HepG2 (cell line): ENCODE measurements at regions not wholly inside any gene's neighbourhood (a gene's known extent, or its start where the extent isn't known, plus 50 kb on each side); places are given as distances from the start of the nearest gene placed in this dataset.

Source experiments
- ATAC-seq: fragments of 200-7000 bp; cut with Tn5 transposase; 3 replicates; pipeline ENCODE4 v1.9.1; 2020; ENCODE audit warnings: mild to moderate bottlenecking, moderate library complexity
- BruUV-seq: library from RNA; stranded (reverse); fragments of 400-500 nt; replicated peaks from 2 replicates; lab custom pipeline; 2021; lab: Mats Ljungman, UMichigan
- CTCF ChIA-PET: fragments of 300-600 bp; formaldehyde crosslinking; extraction: SDS; loops from one replicate; lab custom pipeline; 2021; ENCODE audit warnings: low total read pairs, inconsistent platforms, low intra/inter-chr PET ratio; lab: Yijun Ruan, JAX
- POLR2A ChIA-PET: fragments of 350-600 bp; sonication (Branson Sonifier 250); formaldehyde crosslinking; loops from one replicate; lab custom pipeline; 2020; ENCODE audit warnings: antibody characterized with exemption, inconsistent platforms; lab: Yijun Ruan, JAX
- DNase-seq: peaks from one replicate; pipeline ENCODE4 v3.0.0-alpha.2; 2015; ENCODE audit warnings: low spot score
- FAIRE-seq: peaks from 3 replicates; lab custom pipeline; 2011; peaks lifted over from hg19 to GRCh38; lab: Jason Lieb, UNC
- H2AFZ ChIP-seq: one replicate; pipeline ENCODE4 v1.6.1; 2011; ENCODE audit warnings: low read length, inconsistent platforms
- H3K27ac ChIP-seq: fragments of 300-600 bp; 3 replicates; pipeline ENCODE4 v1.8.0; 2011; ENCODE audit warnings: mixed run types, mild to moderate bottlenecking, mixed read lengths, low read length, inconsistent platforms; ENCODE audit not compliant: insufficient read depth; ENCODE audit errors: extremely low read length
- H3K27me3 ChIP-seq, 2 experiments: fragments of 200-600 bp in 1 of 2; 2 replicates in 1 of 2; 3 replicates in 1 of 2; pipeline versions ENCODE4 v1.6.0 to v1.8.0; 2011; ENCODE audit warnings: low read length in 2 of 2, mild to moderate bottlenecking in 2 of 2, moderate library complexity in 2 of 2, inconsistent platforms in 1 of 2; ENCODE audit not compliant: insufficient read depth in 2 of 2, control insufficient read depth in 1 of 2
- H3K36me3 ChIP-seq, 2 experiments: fragments of 200-600 bp in 1 of 2; replicated peaks in 1 of 2; 2 replicates in 1 of 2; 3 replicates in 1 of 2; pipeline versions ENCODE4 v1.5.1 to v1.8.0; 2011; ENCODE audit warnings: low read length in 2 of 2, inconsistent platforms in 1 of 2; ENCODE audit not compliant: insufficient read depth in 2 of 2, control insufficient read depth in 1 of 2
- H3K4me1 ChIP-seq: 2 replicates; pipeline ENCODE4 v1.5.1; 2012; ENCODE audit warnings: low read length, inconsistent platforms; ENCODE audit not compliant: insufficient read depth
- H3K4me2 ChIP-seq: 2 replicates; pipeline ENCODE4 v1.6.0; 2011; ENCODE audit warnings: low read depth, low read length, inconsistent platforms
- H3K4me3 ChIP-seq, 3 experiments: fragments of 200-600 bp in 1 of 3; sonication (generic), shearing (Covaris generic) in 1 of 3; replicated peaks in 1 of 3; 2 replicates each; pipeline ENCODE4 v1.5.1; 2011 to 2016; ENCODE audit warnings: low read length in 3 of 3, inconsistent platforms in 2 of 3, low read depth in 2 of 3, mild to moderate bottlenecking in 2 of 3, control low read depth in 1 of 3, mixed read lengths in 1 of 3; ENCODE audit not compliant: insufficient read depth in 1 of 3
- H3K79me2 ChIP-seq: one replicate; pipeline ENCODE4 v1.6.1; 2011; ENCODE audit warnings: low read length, inconsistent platforms; ENCODE audit not compliant: insufficient read depth
- H3K9ac ChIP-seq: 2 replicates; pipeline ENCODE4 v1.6.0; 2011; ENCODE audit warnings: mild to moderate bottlenecking, low read depth, low read length, inconsistent platforms; ENCODE audit not compliant: insufficient read depth
- H3K9me3 ChIP-seq: 2 replicates; pipeline ENCODE4 v1.5.1; 2012; ENCODE audit warnings: mild to moderate bottlenecking, low read length
- H4K20me1 ChIP-seq: 2 replicates; pipeline ENCODE4 v1.6.0; 2011; ENCODE audit warnings: inconsistent platforms, mild to moderate bottlenecking, low read length, moderate library complexity; ENCODE audit not compliant: insufficient read depth
- CENPX ChIP-seq: sonication (generic); formaldehyde crosslinking; IDR thresholded peaks from 2 replicates; pipeline ENCODE4 v1.9.0; 2021; ENCODE audit warnings: mild to moderate bottlenecking, missing genetic modification reagents, moderate library complexity
- CSRNP1 ChIP-seq: sonication (generic); formaldehyde crosslinking; IDR thresholded peaks from 2 replicates; pipeline ENCODE4 v1.8.1; 2023; ENCODE audit warnings: mild to moderate bottlenecking, missing genetic modification reagents
- ESRRA ChIP-seq: sonication (generic); formaldehyde crosslinking; IDR thresholded peaks from 2 replicates; pipeline ENCODE4 v1.5.1; 2020; ENCODE audit warnings: mild to moderate bottlenecking, low read depth, missing genetic modification reagents
- GPN1 ChIP-seq: sonication (generic); formaldehyde crosslinking; IDR thresholded peaks from 2 replicates; pipeline ENCODE4 v1.5.1; 2020; ENCODE audit warnings: missing genetic modification reagents, borderline replicate concordance
- HNRNPLL ChIP-seq: fragments of 200-400 bp; formaldehyde crosslinking; IDR thresholded peaks from 2 replicates; pipeline ENCODE4 v1.6.1; 2017; ENCODE audit warnings: mild to moderate bottlenecking, low read depth, low read length; ENCODE audit not compliant: poor library complexity, severe bottlenecking
- IKZF1 ChIP-seq: fragments of 450-650 bp; IDR thresholded peaks from 2 replicates; pipeline ENCODE4 v1.7.1; 2016
- KAT7 ChIP-seq: IDR thresholded peaks from 2 replicates; pipeline ENCODE4 v1.6.1; 2018; ENCODE audit warnings: borderline replicate concordance, missing compliant biosample characterization
- NCOA5 ChIP-seq: sonication (generic); formaldehyde crosslinking; IDR thresholded peaks from 2 replicates; pipeline ENCODE4 v1.4.0; 2020; ENCODE audit warnings: missing genetic modification reagents
- NR2F1 ChIP-seq, 2 experiments: fragments of 450-650 bp in 1 of 2; formaldehyde crosslinking in 1 of 2; IDR thresholded peaks; 2 replicates each; pipeline versions ENCODE4 v1.5.0 to v1.6.1; 2016 to 2020; ENCODE audit warnings: mild to moderate bottlenecking in 1 of 2, missing compliant biosample characterization in 1 of 2, missing genetic modification reagents in 1 of 2, moderate library complexity in 1 of 2
- RBM39 ChIP-seq: fragments of 200-400 bp; formaldehyde crosslinking; IDR thresholded peaks from one replicate; pipeline ENCODE4 v1.6.1; 2018; ENCODE audit warnings: antibody characterized with exemption, mild to moderate bottlenecking, low read depth, low read length; ENCODE audit not compliant: poor library complexity, severe bottlenecking
- SMYD3 ChIP-seq: sonication (generic); formaldehyde crosslinking; IDR thresholded peaks from 2 replicates; pipeline ENCODE4 v1.8.1; 2023; ENCODE audit warnings: mild to moderate bottlenecking, missing genetic modification reagents
- ZNF816 ChIP-seq: sonication (generic); formaldehyde crosslinking; IDR thresholded peaks from 2 replicates; pipeline ENCODE4 v1.8.0; 2022; ENCODE audit warnings: missing genetic modification reagents, mild to moderate bottlenecking, borderline replicate concordance
- ZSCAN12 ChIP-seq: sonication (generic); formaldehyde crosslinking; IDR thresholded peaks from 2 replicates; pipeline ENCODE4 v1.9.0; 2021; ENCODE audit warnings: mild to moderate bottlenecking, missing genetic modification reagents
- WGBS: methylation state at CpG from one replicate; pipeline ENCODE4 v1.1.6; 2017; ENCODE audit warnings: low lambda C conversion rate; 5-methylcytosine and 5-hydroxymethylcytosine counted together
- in situ Hi-C: cut with HindIII; loops from 2 replicates; pipeline ENCODE4 v1.10.0; 2017; ENCODE audit warnings: low pct_unique_long_range_greater_than_20kb; ENCODE audit not compliant: extremely low pct_ligation_motif_present
- intact Hi-C: fragments of 100-400 bp; cut with micrococcal nuclease; formaldehyde crosslinking; loops from one replicate; pipeline ENCODE4 v1.10.0; 2022; ENCODE audit not compliant: unreplicated experiment

GRCh38 chr5:110338341-110339083, 388.0 kb downstream of the TMEM232 start (continued):
- no peak for TF ChIP-seq CSRNP1 (CRISPR knock-in tag)

- Histone ChIP-seq H3K79me2 (no peaks in the 10 kb centered on the region), H3K27ac (no peak overlapping the region), H3K36me3 (no peaks in the 10 kb centered on the region), H2AFZ (no peak overlapping the region), H3K4me1 (peaks cover 15% of the 10 kb centered on the region), H3K4me2 (no peak overlapping the region), H3K9me3 (no peaks in the 10 kb centered on the region), H4K20me1 (no peaks in the 10 kb centered on the region), H3K27me3 (no peaks in the 10 kb centered on the region), H3K4me3 (no peak overlapping the region), H3K9ac (no peak overlapping the region)
- intact Hi-C loops, result loop anchor here (10.0 kb wide), 1 partner anchor 295 kb away; no protein-coding TSS in a partner anchor
- in situ Hi-C loops, result loop anchor here (25.0 kb wide), 1 partner anchor 652 kb away; the partner anchor contains the start of gene MAN2A1
- DNase-seq (no peak), FAIRE-seq (no peak), ATAC-seq (no peak)
- BruUV-seq, result no TSS peak
- ChIA-PET POLR2A (no interaction called here), CTCF (no interaction called here)
- WGBS, result 71% methylated on average over 2 of the region's 2 CpGs
- TF ChIP-seq IKZF1 (no peak), SMYD3 (no peak), ZSCAN12 (CRISPR knock-in tag) (no peak), NR2F1 (CRISPR knock-in tag; IDR thresholded peaks at IDR 0.05) (no peak), KAT7 (CRISPR knock-in tag) (no peak), HNRNPLL (no peak), ESRRA (CRISPR knock-in tag) (no peak), RBM39 (no peak), NCOA5 (no peak), GPN1 (no peak), ZNF816 (no peak), CENPX (CRISPR knock-in tag) (no peak)
Observed at GRCh38 chr5:110339399-110339798, 387.1 kb downstream of the TMEM232 start.
